ENCODE measurements at regions not wholly inside any gene's neighbourhood (a gene's known extent, or its start where the extent isn't known, plus 50 kb on each side); places are given as distances from the start of the nearest gene placed in this dataset.

- ChIA-PET POLR2A (no interaction called here), CTCF (no interaction called here)
- Histone ChIP-seq H3K4me3 (replicated peaks in 1 of 3; ENCODE audit: insufficient read depth in 1 of 3, low read depth in 1 of 3, low read length in 3 of 3) (no peak overlapping the region), H4K20me1 (replicated peaks; ENCODE audit: control insufficient read depth, extremely low read depth, insufficient read depth, low read length) (no peaks in the 10 kb centered on the region), H3K9me1 (replicated peaks; ENCODE audit: control insufficient read depth, extremely low read depth, insufficient read depth, low read length) (no peaks in the 10 kb centered on the region), H3K4me2 (ENCODE audit: insufficient read depth, low read length) (no peak overlapping the region), H3K79me2 (ENCODE audit: control insufficient read depth, insufficient read depth, low read length) (no peaks in the 10 kb centered on the region), H3K4me1 (ENCODE audit: control insufficient read depth, extremely low read depth, insufficient read depth, low read length) (no peaks in the 10 kb centered on the region), H3K27ac (ENCODE audit: insufficient read depth, low read depth, low read length) (no peak overlapping the region), H3K36me3 (ENCODE audit: control insufficient read depth in 2 of 2, extremely low read depth in 1 of 2, insufficient read depth in 2 of 2, low read length in 2 of 2) (no peaks in the 10 kb centered on the region), H3K9ac (replicated peaks; ENCODE audit: extremely low read depth, insufficient read depth, low read length) (no peak overlapping the region), H3K9me3 (replicated peaks; ENCODE audit: control insufficient read depth, insufficient read depth, low read length) (peaks cover 3% of the 10 kb centered on the region), H2AFZ (ENCODE audit: low read depth, low read length) (no peak overlapping the region), H3K27me3 (ENCODE audit: control insufficient read depth in 2 of 2, insufficient read depth in 2 of 2, low read length in 2 of 2) (no peaks in the 10 kb centered on the region)
- DNase-seq (ENCODE audit: low read depth, low spot score), result no peak
- TF ChIP-seq, protein P1, sequence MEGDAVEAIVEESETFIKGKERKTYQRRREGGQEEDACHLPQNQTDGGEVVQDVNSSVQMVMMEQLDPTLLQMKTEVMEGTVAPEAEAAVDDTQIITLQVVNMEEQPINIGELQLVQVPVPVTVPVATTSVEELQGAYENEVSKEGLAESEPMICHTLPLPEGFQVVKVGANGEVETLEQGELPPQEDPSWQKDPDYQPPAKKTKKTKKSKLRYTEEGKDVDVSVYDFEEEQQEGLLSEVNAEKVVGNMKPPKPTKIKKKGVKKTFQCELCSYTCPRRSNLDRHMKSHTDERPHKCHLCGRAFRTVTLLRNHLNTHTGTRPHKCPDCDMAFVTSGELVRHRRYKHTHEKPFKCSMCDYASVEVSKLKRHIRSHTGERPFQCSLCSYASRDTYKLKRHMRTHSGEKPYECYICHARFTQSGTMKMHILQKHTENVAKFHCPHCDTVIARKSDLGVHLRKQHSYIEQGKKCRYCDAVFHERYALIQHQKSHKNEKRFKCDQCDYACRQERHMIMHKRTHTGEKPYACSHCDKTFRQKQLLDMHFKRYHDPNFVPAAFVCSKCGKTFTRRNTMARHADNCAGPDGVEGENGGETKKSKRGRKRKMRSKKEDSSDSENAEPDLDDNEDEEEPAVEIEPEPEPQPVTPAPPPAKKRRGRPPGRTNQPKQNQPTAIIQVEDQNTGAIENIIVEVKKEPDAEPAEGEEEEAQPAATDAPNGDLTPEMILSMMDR (IDR thresholded peaks at IDR 0.05; ENCODE audit: extremely low read depth in 1 of 2, insufficient read depth in 1 of 2, low read depth in 1 of 2, low read length in 2 of 2), result no peak
- TF ChIP-seq FOS (IDR thresholded peaks at IDR 0.05; ENCODE audit: borderline replicate concordance, insufficient read depth, low read length), result no peak
- TF ChIP-seq GATA2 (IDR thresholded peaks at IDR 0.05; ENCODE audit: insufficient read depth, insufficient read length, low read depth, low read length), result no peak
- TF ChIP-seq, protein P2, sequence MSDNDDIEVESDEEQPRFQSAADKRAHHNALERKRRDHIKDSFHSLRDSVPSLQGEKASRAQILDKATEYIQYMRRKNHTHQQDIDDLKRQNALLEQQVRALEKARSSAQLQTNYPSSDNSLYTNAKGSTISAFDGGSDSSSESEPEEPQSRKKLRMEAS (IDR thresholded peaks at IDR 0.05; ENCODE audit: insufficient read depth, insufficient read length), result no peak
- no peak for TF ChIP-seq MYC (IDR thresholded peaks at IDR 0.05; ENCODE audit: low read depth, low read length)
- no peak for TF ChIP-seq EZH2 (IDR thresholded peaks at IDR 0.05; ENCODE audit: borderline replicate concordance, low read depth, low read length, severe bottlenecking)
- no peak for TF ChIP-seq POLR2A (IDR thresholded peaks at IDR 0.05; ENCODE audit: low read depth, low read length)
- no peak for TF ChIP-seq POLR2AphosphoS5 (IDR thresholded peaks at IDR 0.05; ENCODE audit: insufficient read depth, low read depth, low read length)
- no peak for TF ChIP-seq JUN (IDR thresholded peaks at IDR 0.05; ENCODE audit: borderline replicate concordance, insufficient read depth, insufficient read length, low read depth)
- FAIRE-seq, result no peak
- no TSS peak for BruUV-seq (replicated peaks)
- dilution Hi-C loops (cut with MboI; ENCODE audit: extremely low pct_ligation_motif_present, low sequenced_read_pairs) (no loop called here), intact Hi-C loops (cut with micrococcal nuclease) (no loop called here)
Observed at GRCh38 chr1:14392859-14393365, 205.6 kb upstream of the KAZN start.
